Epithelial cell of esophagus (primary cell): ENCODE measurements at regions not wholly inside any gene's neighbourhood (a gene's known extent, or its start where the extent isn't known, plus 50 kb on each side); places are given as distances from the start of the nearest gene placed in this dataset.

Source experiments
- DNase-seq: peaks from one replicate; pipeline ENCODE4 v3.0.0; 2010; ENCODE audit warnings: low read depth
- H3K4me3 ChIP-seq: 2 replicates; pipeline ENCODE4 v1.5.1; 2011; ENCODE audit warnings: mild to moderate bottlenecking, low read length, control low read depth
- CTCF ChIP-seq: IDR thresholded peaks from 2 replicates; pipeline ENCODE4 v1.5.1; 2011; ENCODE audit warnings: low read depth, mild to moderate bottlenecking, low read length, control low read depth, inconsistent platforms; ENCODE audit not compliant: insufficient read depth; ENCODE audit errors: missing control alignments

DNA sequence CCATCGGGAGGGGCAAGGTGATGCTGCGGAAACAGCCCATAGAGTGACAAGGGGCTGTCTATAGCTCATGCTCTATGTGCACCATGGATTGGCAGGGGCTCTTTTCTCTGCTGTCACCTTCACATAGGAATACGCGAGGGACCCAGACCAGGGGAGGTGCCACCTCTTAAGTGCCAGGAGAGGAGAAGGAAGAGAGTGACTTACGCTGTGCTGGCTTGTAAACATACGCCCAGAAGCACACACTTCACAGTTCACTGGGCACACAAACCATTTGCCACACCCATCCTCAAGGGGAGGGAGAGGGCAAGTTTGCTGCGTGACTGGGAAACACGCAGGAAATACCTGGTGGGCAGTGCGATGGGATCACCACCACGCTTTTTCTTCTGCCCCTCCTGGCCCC lies 65.1 kb upstream of the GPR45 start:
- TF ChIP-seq CTCF: no peak
- no peak overlapping the region for H3K4me3 ChIP-seq
- DNase-seq: no peak

DNA sequence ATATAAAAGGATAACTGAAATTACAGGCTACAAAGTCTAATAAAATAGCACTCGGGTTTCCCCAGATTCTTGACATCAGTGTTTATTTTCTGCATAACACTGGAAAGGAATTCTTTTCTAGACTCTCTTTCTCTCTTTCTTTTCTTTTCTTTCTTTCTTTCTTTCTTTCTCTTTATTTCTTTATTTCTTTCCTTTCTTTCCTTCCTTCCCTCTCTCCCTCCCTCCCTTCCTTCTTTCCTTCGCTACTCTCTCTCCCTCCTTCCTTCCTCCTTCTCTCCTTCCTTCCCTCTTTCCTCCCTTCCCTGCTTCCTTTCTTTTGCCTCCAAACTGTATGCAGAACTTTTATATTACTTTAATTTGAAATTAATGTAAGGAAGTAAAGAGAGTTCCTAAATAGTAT lies 64.5 kb upstream of the GPR45 start:
- no peak overlapping the region for H3K4me3 ChIP-seq
- no peak for TF ChIP-seq CTCF
- DNase-seq: no peak

- no peak for DNase-seq
- TF ChIP-seq CTCF: no peak
- H3K4me3 ChIP-seq: no peak overlapping the region
These were observed 63.8 kb upstream of the GPR45 start for GRCh38 chr2:105177536-105178254.

DNA sequence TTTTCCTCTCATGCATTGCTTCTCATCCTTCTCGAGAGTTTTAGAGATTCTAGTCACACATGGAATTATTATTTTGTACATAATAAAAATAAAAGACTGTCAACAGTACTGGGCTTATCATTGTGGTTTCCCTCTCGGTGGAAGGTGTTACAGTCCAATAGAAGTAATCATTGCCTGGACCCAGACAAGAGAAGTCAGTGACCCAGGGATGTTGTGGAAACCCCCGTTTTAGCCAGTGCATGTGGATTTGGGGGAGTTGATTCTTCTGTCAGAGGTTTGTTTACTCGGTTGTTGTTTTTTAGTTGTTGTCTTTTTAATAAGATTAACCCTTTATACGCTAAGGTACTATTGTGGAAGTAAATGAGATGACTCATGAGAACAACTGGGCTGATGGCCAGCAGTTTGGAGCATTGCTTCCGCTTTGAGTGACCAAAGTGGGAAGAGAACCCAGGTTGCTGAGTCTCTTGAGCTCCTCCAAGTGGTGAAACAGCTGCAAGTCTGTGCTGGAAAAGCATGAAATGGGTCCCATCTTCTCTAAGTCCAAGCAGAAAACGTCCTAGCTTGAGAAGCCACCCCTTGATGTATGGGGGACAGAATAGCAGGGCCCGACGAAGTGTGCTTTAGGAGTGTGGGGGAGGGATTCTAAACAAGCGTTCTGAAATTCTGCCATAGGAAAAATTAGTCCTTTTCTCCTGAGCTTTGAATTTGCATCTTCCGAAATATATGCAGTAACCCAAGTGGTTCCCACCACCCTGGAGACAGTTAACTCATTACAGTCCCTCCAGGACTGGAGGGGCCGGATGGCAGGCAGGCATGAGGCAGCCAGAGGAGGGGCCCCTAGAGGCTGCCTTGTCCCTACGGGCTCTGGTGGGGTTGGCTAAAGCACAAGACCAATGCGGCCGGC lies 61.8 kb upstream of the GPR45 start:
- H3K4me3 ChIP-seq: no peak overlapping the region
- DNase-seq: peak; percentile 75
- TF ChIP-seq CTCF: peak; percentile 70

- TF ChIP-seq CTCF: no peak
- DNase-seq: no peak
- H3K4me3 ChIP-seq: no peak overlapping the region
These were observed 61.0 kb upstream of the GPR45 start for GRCh38 chr2:105180491-105180972.

DNA sequence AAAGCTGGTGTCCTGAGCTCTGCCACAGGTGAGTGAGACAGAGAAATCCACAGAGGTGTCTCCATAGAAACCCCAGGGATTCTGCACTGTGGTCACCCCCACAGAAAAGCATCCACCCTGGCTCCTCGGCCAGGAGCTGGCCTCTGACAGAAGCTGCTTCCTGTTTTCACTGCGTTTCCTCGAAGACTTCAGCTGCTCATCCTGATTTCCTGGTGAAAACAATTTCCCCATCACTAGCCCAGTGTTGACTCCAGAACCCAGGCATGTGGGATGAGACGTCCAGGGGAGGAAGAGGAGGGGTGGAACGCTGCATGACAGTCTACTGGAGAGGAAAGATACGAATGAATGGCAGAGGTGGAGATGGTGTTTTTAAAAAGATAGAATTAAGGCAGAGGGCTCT lies 60.3 kb upstream of the GPR45 start:
- H3K4me3 ChIP-seq: no peak overlapping the region
- no peak for DNase-seq
- no peak for TF ChIP-seq CTCF
